ENCODE measurements at regions not wholly inside any gene's neighbourhood (a gene's known extent, or its start where the extent isn't known, plus 50 kb on each side); places are given as distances from the start of the nearest gene placed in this dataset.

DNA sequence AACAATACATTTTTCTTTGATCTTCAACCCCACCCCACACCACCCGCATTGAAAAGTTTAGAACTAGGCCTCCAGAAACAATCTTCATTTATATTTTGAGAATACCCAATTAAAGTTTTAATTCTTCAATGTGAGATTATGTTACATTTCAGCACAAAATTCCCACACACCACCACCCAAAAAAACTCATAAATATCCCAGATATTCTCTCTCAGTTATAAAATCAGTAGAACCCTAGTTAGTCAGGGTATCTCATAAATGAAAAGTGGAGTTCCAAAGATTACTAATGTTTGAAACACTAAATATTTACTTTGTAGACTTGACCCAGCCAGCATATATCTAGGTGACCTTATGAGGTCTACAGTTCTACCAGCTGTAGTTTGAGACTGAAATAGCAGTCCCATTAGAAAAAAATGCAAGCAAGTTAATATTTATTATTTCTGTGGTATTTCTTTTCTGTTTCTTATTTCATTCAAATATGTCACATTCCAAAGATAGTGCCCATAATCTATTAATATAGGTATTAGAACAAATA, 371.0 kb downstream of the TENT5A start:
- intact Hi-C loops (cut with DNase I; ENCODE audit: low total_unique reads) = no loop called here
- TF ChIP-seq POLR2A (IDR thresholded peaks at IDR 0.05) = no peak
- WGBS, 2 donors = 98 to 100% methylated on average over 1 of the region's 1 CpG
- no peak overlapping the region for H3K4me3 ChIP-seq (ENCODE audit: low read depth, poor library complexity, severe bottlenecking)
- DNase-seq (ENCODE audit: low spot score in 2 of 2) = no peak

DNA sequence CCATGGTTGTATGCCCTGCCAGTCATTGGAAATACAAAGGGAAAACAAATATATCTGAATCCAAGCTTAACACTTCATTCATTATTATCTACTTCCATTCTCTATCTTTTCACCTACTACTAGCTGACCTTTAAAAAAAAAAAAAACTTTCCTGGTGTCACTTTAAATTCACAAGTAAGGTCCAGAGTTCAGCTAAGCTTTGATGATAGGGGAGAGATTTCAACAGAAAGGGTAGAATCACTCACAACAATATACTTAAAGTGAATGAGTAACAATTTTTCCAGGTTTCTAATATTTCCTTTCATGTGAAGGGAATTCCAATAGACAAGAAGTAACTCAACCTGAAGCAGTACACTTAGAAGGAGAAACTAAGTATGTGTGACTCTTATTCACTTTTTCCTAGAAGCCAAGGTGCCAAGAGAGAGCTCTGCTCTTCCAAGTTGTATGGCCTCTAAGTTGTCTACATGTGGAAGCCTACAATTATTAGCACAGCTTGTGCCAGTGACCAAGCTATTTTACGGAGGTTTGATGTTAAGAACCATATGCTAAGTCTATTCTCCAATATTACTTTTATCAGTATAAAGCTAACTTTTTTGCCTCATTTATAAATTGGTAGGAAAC, 371.7 kb downstream of the TENT5A start:
- intact Hi-C loops (cut with DNase I; ENCODE audit: low total_unique reads) = no loop called here
- no peak overlapping the region for H3K4me3 ChIP-seq (ENCODE audit: low read depth, poor library complexity, severe bottlenecking)
- TF ChIP-seq, protein P1, sequence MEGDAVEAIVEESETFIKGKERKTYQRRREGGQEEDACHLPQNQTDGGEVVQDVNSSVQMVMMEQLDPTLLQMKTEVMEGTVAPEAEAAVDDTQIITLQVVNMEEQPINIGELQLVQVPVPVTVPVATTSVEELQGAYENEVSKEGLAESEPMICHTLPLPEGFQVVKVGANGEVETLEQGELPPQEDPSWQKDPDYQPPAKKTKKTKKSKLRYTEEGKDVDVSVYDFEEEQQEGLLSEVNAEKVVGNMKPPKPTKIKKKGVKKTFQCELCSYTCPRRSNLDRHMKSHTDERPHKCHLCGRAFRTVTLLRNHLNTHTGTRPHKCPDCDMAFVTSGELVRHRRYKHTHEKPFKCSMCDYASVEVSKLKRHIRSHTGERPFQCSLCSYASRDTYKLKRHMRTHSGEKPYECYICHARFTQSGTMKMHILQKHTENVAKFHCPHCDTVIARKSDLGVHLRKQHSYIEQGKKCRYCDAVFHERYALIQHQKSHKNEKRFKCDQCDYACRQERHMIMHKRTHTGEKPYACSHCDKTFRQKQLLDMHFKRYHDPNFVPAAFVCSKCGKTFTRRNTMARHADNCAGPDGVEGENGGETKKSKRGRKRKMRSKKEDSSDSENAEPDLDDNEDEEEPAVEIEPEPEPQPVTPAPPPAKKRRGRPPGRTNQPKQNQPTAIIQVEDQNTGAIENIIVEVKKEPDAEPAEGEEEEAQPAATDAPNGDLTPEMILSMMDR (IDR thresholded peaks at IDR 0.05) = no peak
- no peak for TF ChIP-seq POLR2A (IDR thresholded peaks at IDR 0.05)
- no peak for DNase-seq (ENCODE audit: low spot score in 2 of 2)
- 89 to 92% methylated on average over 1 of the region's 1 CpG for WGBS, 2 donors

DNA sequence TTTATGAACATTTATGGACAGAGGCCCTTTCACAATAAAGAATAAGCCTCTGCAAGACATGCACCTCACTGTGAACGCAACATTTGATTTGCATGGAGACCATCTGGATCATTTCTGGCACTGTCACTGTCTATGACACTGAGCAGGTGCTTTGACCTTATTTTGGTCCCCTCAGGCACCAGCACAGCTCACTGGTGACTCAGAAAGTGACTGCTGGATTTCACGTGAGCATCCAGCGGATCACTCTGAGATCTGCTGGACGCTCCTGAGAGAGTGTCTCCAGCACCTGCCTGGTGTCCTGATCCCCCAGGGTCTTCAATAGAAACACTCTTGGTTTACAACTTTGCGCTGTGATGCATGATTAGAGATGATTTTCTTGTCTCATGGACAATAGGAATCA, 375.7 kb downstream of the TENT5A start:
- intact Hi-C loops (cut with DNase I; ENCODE audit: low total_unique reads) = no loop called here
- WGBS, 2 donors = 78 to 85% methylated on average over 5 of the region's 5 CpGs
- TF ChIP-seq, protein P1 (IDR thresholded peaks at IDR 0.05) = no peak
- no peak for TF ChIP-seq POLR2A (IDR thresholded peaks at IDR 0.05)

DNA sequence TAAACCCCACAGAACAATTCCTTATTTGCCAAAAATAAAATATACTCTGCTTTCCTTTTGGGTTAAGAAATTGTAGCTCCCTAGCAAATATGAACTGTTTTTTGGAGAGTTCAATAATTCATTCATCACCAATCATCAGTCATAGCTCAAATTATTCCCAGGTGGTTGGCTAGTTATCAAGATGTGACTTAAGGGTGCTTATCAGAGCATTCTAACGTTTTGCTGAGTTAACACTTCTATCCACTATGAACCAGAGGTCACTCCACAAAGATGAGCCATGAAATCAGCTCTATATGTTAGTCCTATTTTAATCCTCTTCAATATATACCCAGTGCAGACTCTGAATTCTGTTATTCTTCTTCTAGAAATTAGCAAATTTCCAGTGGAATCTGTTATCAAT, 379.1 kb downstream of the TENT5A start:
- no peak for DNase-seq (ENCODE audit: low spot score in 2 of 2)
- WGBS, 2 donors = 13 to 24% methylated on average over 1 of the region's 1 CpG
- H3K4me3 ChIP-seq (ENCODE audit: low read depth, poor library complexity, severe bottlenecking) = no peak overlapping the region
- intact Hi-C loops (cut with DNase I; ENCODE audit: low total_unique reads) = no loop called here
- no peak for TF ChIP-seq POLR2A (IDR thresholded peaks at IDR 0.05)
- TF ChIP-seq, protein P1 (IDR thresholded peaks at IDR 0.05) = no peak

More for the DNA sequence above, 375.7 kb downstream of the TENT5A start:
- no peak for DNase-seq (ENCODE audit: low spot score in 2 of 2)
- H3K4me3 ChIP-seq (ENCODE audit: low read depth, poor library complexity, severe bottlenecking) = no peak overlapping the region

DNA sequence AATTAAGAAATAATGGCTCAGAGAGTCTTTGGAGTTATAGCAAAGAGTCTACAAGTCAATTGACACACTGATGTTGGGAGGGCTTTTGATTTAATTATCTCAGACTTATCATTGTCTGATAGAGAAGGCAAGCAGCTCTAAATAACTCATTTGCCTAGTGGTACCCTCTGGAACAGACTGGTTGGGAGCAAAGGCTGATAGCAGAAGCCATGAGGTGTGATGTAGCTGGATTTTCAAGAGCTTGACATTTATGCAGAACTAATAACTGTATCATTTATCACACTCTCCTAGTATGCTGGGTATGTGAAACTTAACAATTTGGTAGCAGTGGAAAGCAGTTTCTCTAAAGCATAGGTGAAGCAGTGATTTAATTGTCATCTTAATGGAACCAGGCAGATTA, 380.6 kb downstream of the TENT5A start:
- H3K4me3 ChIP-seq (ENCODE audit: low read depth, poor library complexity, severe bottlenecking) = no peak overlapping the region
- intact Hi-C loops (cut with DNase I; ENCODE audit: low total_unique reads) = no loop called here
- no peak for TF ChIP-seq POLR2A (IDR thresholded peaks at IDR 0.05)
- TF ChIP-seq, protein P1 (IDR thresholded peaks at IDR 0.05) = no peak
- no peak for DNase-seq (ENCODE audit: low spot score in 2 of 2)

DNA sequence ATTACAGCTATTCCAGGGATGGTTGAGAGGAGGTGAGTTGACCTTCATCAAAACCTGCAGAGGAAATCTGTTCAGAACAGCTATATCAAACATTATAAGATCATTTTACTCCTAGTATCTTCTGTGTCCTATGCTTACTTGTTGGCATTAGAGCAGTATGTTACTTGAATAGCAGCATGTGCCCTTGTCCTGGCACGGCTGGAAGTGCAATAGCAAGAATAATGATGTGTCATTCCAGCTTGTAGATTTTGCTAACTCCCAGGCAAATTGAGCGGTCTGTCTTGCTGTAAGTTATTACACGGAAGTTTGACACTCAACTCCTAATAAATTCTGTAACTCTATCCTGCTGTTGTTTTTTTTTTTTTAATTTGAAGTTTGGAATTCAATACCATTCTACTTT, 385.5 kb downstream of the TENT5A start:
- 26 to 36% methylated on average over 3 of the region's 3 CpGs for WGBS, 2 donors
- intact Hi-C loops (cut with DNase I; ENCODE audit: low total_unique reads) = no loop called here
- DNase-seq (ENCODE audit: low spot score in 2 of 2) = no peak
- no peak overlapping the region for H3K4me3 ChIP-seq (ENCODE audit: low read depth, poor library complexity, severe bottlenecking)
- TF ChIP-seq POLR2A (IDR thresholded peaks at IDR 0.05) = no peak
- TF ChIP-seq, protein P1 (IDR thresholded peaks at IDR 0.05) = no peak

Data from lower leg skin (tissue), 4 donors.